GM12892 (cell line): ENCODE measurements at regions not wholly inside any gene's neighbourhood (a gene's known extent, or its start where the extent isn't known, plus 50 kb on each side); places are given as distances from the start of the nearest gene placed in this dataset.

ENCODE experiments used
- POLR2A ChIP-seq: IDR thresholded peaks from 2 replicates; pipeline ENCODE4 v1.6.1; 2011; ENCODE audit warnings: low read depth, low read length, control low read depth
- POLR2AphosphoS5 ChIP-seq: IDR thresholded peaks from 2 replicates; pipeline ENCODE4 v1.6.1; 2011; ENCODE audit warnings: low read depth, low read length, control low read depth
- TAF1 ChIP-seq: IDR thresholded peaks from 2 replicates; pipeline ENCODE4 v1.6.1; 2011; ENCODE audit warnings: low read depth, mild to moderate bottlenecking, control low read depth, low read length, borderline replicate concordance

DNA sequence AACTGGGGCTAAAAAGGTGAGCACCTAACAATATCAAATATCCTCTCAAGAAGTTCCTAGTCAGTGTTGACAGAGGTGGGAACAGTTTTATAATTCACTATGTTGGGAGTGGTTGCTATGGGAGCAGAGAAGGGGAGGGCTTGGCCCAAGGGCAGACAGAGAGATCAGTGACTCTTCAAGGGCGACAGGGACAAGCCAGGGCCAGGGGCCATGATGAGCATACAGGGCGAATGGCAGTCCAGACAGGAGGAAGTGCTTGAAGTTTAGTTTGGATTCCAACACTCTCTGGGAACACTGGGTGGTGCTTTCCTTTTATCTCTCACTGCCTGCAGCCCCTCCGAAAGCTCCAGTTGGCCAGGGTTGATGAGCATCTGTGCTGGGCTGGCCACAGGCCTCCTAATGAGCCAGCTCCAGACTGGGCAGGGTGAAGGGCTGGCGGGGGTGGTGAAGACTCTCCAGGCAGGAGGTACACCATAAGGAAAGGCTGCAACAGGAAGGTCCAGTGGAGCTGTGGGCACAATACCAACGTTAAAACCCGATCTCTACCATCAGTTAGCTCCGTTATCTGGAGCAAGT, 111.3 kb downstream of the TMEM174 start:
- no peak for TF ChIP-seq POLR2A
- no peak for TF ChIP-seq POLR2AphosphoS5
- TF ChIP-seq TAF1 = no peak
